ENCODE measurements at regions not wholly inside any gene's neighbourhood (a gene's known extent, or its start where the extent isn't known, plus 50 kb on each side); places are given as distances from the start of the nearest gene placed in this dataset.

DNA sequence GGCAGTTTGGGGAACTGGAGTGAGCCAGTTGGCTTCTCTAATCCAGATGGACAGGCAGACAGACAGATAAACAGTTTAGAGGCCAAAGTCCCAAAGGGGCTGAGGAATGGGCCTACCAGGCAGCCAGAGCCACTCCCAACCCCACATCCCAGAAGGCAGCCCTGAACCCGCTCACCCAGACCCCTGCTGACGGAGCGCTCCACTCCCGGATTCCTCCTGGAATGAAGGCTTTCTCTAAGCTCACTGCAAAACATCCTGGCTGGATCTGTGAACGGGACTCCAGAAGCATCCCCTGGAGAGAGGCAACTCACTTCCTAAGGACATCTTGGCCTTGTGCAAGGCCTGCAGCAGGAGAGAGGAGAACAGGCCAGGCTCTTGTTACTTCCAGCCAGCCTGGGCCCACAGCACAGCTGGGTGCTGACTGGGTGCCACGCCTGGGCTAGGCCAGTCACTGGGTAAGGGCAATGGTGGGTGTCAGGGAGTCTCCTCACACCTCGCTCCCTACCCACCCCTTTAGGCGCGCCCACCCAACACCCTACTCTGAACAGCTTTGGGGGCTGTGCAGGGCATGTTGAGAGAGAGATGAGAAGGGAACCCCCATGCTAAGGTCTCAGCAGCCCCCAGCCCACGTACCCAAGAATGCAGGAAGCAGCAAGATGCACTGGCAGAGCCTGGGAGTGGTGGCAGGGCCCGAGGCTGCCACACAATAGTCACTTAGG, 168.6 kb upstream of the ZMIZ1 start:
- POLR2A ChIA-PET: no interaction called here
- Histone ChIP-seq H3K27ac (ENCODE audit: low read depth, low read length) (no peak overlapping the region), H3K27me3 (ENCODE audit: control insufficient read depth, insufficient read depth, low read length) (peaks cover 47% of the 10 kb centered on the region), H3K4me3 (ENCODE audit: low read depth, low read length) (no peak overlapping the region), H3K9me3 (ENCODE audit: control insufficient read depth, insufficient read depth, low read length) (no peaks in the 10 kb centered on the region)
- CTCF ChIA-PET: no interaction called here
- DNase-seq (ENCODE audit: low read depth, low spot score): no peak
- no peak for TF ChIP-seq CTCF (IDR thresholded peaks at IDR 0.05; ENCODE audit: low read depth, low read length)

- no peak for TF ChIP-seq CTCF (IDR thresholded peaks at IDR 0.05; ENCODE audit: low read depth, low read length)
- DNase-seq (ENCODE audit: low read depth, low spot score): no peak
- Histone ChIP-seq H3K27ac (ENCODE audit: low read depth, low read length) (no peak overlapping the region), H3K9me3 (ENCODE audit: control insufficient read depth, insufficient read depth, low read length) (no peaks in the 10 kb centered on the region), H3K27me3 (ENCODE audit: control insufficient read depth, insufficient read depth, low read length) (peaks cover 44% of the 10 kb centered on the region), H3K4me3 (ENCODE audit: low read depth, low read length) (no peak overlapping the region)
- CTCF ChIA-PET: no interaction called here
- POLR2A ChIA-PET: no interaction called here
Observed at GRCh38 chr10:78900715-78901430, 167.9 kb upstream of the ZMIZ1 start.

GRCh38 chr10:78901694-78902093, 167.1 kb upstream of the ZMIZ1 start:
- POLR2A ChIA-PET: no interaction called here
- Histone ChIP-seq H3K27ac (ENCODE audit: low read depth, low read length) (no peak overlapping the region), H3K9me3 (ENCODE audit: control insufficient read depth, insufficient read depth, low read length) (no peaks in the 10 kb centered on the region), H3K4me3 (ENCODE audit: low read depth, low read length) (no peak overlapping the region), H3K27me3 (ENCODE audit: control insufficient read depth, insufficient read depth, low read length) (peaks cover 39% of the 10 kb centered on the region)
- DNase-seq (ENCODE audit: low read depth, low spot score): no peak
- CTCF ChIA-PET: no interaction called here
- TF ChIP-seq CTCF (IDR thresholded peaks at IDR 0.05; ENCODE audit: low read depth, low read length): no peak

DNA sequence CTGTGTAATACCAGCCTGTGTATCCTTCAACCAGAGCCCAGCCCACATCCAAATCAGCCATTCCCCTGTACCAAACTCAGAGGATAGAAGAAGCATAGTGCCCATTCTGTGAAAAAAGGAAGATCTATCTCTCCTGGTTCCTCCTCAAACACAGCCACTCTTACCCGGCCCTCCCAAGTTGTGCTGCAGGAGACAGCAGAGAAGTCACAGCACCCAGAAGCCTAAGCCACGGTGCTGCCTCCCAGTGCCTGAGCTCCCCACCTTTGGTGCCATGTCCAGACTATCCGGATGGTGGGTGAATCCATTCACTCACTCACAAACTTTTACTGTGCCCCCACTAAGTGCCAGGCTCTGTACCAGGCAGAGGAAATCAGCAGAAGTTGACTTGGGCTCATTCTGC, 166.0 kb upstream of the ZMIZ1 start:
- no peak overlapping the region for H3K4me3 ChIP-seq (ENCODE audit: low read depth, low read length)
- POLR2A ChIA-PET: no interaction called here
- CTCF ChIA-PET: no interaction called here
- TF ChIP-seq CTCF (IDR thresholded peaks at IDR 0.05; ENCODE audit: low read depth, low read length): no peak
- no peaks in the 10 kb centered on the region for H3K9me3 ChIP-seq (ENCODE audit: control insufficient read depth, insufficient read depth, low read length)
- DNase-seq (ENCODE audit: low read depth, low spot score): no peak
- no peak overlapping the region for H3K27ac ChIP-seq (ENCODE audit: low read depth, low read length)
- H3K27me3 ChIP-seq (ENCODE audit: control insufficient read depth, insufficient read depth, low read length): peaks cover 38% of the 10 kb centered on the region

GRCh38 chr10:78903341-78903940, 165.3 kb upstream of the ZMIZ1 start:
- no peak for DNase-seq (ENCODE audit: low read depth, low spot score)
- Histone ChIP-seq H3K4me3 (ENCODE audit: low read depth, low read length) (no peak overlapping the region), H3K27ac (ENCODE audit: low read depth, low read length) (no peak overlapping the region), H3K27me3 (ENCODE audit: control insufficient read depth, insufficient read depth, low read length) (peaks cover 33% of the 10 kb centered on the region), H3K9me3 (ENCODE audit: control insufficient read depth, insufficient read depth, low read length) (no peaks in the 10 kb centered on the region)
- POLR2A ChIA-PET: no interaction called here
- CTCF ChIA-PET: no interaction called here
- no peak for TF ChIP-seq CTCF (IDR thresholded peaks at IDR 0.05; ENCODE audit: low read depth, low read length)
